ENCODE measurements at regions not wholly inside any gene's neighbourhood (a gene's known extent, or its start where the extent isn't known, plus 50 kb on each side); places are given as distances from the start of the nearest gene placed in this dataset.

GRCh38 chr17:72471296-72471695 is 350.5 kb downstream of the SOX9 start:
- TF ChIP-seq CTCF (IDR thresholded peaks at IDR 0.05) = no peak

- TF ChIP-seq CTCF (IDR thresholded peaks at IDR 0.05) = no peak
These were observed 351.3 kb downstream of the SOX9 start for GRCh38 chr17:72472106-72472505.

- TF ChIP-seq CTCF (IDR thresholded peaks at IDR 0.05) = no peak
These were observed 353.4 kb downstream of the SOX9 start for GRCh38 chr17:72474243-72474642.

GRCh38 chr17:72474719-72475477 is 354.1 kb downstream of the SOX9 start:
- TF ChIP-seq CTCF (IDR thresholded peaks at IDR 0.05) = no peak

- no peak for TF ChIP-seq CTCF (IDR thresholded peaks at IDR 0.05)
These were observed 355.3 kb downstream of the SOX9 start for GRCh38 chr17:72476134-72476533.

- TF ChIP-seq CTCF (IDR thresholded peaks at IDR 0.05) = no peak
These were observed 355.8 kb downstream of the SOX9 start for GRCh38 chr17:72476575-72476986.

- no peak for TF ChIP-seq CTCF (IDR thresholded peaks at IDR 0.05)
These were observed 356.7 kb downstream of the SOX9 start for GRCh38 chr17:72477491-72477890.

- no peak for TF ChIP-seq CTCF (IDR thresholded peaks at IDR 0.05)
These were observed 358.3 kb downstream of the SOX9 start for GRCh38 chr17:72479113-72479512.
